Activated CD8-positive, alpha-beta memory T cell treated with anti-CD3 and anti-CD28 coated beads for 48 hours (primary cell): ENCODE measurements at regions not wholly inside any gene's neighbourhood (a gene's known extent, or its start where the extent isn't known, plus 50 kb on each side); places are given as distances from the start of the nearest gene placed in this dataset.

ENCODE experiments used
- DNase-seq, 3 experiments: peaks; one replicate each; pipeline ENCODE4 v3.0.0-alpha.2; 2020; ENCODE audit warnings: low read depth in 2 of 3, low spot score in 2 of 3

- no peak for DNase-seq
Observed at GRCh38 chr9:106697390-106697749, 165.6 kb upstream of the ZNF462 start.

- DNase-seq: no peak
Observed at GRCh38 chr9:106697750-106698502, 165.0 kb upstream of the ZNF462 start.

- DNase-seq: no peak
Observed at GRCh38 chr9:106700676-106701075, 162.3 kb upstream of the ZNF462 start.

GRCh38 chr9:106701611-106702010, 161.4 kb upstream of the ZNF462 start:
- DNase-seq: no peak

DNA sequence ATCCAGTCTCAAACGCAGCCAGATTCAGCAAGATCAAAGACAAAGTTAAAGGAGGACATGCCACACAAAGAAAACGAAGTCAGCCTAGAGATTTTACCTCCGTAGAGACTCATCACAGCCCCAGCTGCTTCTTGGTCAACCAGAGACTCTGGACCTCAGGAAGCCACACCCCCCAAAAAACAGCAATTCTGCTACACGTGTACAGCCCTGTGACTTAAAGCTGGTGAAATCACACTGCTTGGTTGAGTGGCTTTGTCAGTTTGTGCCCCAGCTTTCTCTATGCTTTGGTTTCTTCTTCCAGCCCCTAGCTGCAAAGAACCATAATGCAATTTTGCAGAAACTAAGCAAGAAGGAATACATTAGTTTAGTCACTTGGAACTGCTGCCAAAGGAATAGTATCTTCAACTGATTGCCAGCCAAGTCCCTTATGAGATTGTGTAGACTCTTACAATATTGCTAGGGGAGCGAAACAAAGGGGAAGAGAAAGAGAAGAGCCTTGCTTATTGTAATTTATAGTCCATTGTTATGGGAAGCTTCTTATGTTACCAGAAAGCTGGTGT, 158.8 kb upstream of the ZNF462 start:
- no peak for DNase-seq

DNA sequence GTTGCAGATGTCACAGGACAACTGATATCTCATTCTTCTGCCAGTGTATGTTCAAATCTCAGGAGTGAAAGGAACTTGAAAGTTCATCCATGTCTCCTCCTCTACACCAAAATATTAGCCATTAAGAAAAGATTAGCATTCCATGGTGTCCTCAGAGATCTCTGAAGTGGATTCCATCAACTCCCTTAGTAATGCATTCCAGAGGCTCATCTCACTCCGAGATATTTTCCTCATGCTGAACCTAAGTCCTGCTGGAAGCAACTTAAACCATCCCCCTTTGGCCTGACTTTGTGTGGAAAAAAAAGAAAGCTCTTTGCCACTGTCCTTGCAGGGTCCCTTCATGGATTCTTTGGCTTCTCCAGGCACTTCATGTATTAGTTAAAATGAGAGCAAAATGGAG, 155.7 kb upstream of the ZNF462 start:
- DNase-seq: no peak

- DNase-seq: no peak
Observed at GRCh38 chr9:106707738-106708474, 155.1 kb upstream of the ZNF462 start.

- no peak for DNase-seq
Observed at GRCh38 chr9:106708475-106709146, 154.4 kb upstream of the ZNF462 start.

GRCh38 chr9:106712279-106712678, 150.7 kb upstream of the ZNF462 start:
- DNase-seq: no peak

DNA sequence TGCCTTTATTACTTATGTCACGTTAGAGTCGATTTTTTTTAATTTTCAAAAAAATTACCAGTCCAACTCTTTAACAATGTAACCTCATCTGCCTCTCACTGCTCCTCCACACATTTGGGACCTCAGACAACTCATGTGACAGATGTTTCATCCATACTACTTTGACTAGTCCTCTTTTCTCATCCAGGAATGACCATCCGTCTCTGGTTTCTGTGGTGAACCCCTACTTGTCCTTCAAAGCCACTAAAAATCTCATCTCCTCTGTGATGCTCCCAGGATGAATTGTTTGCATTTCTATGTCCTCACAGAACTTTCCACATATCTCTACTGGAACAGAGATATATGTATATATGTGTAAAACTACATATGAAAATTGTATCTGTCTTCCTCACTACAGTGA, 149.8 kb upstream of the ZNF462 start:
- no peak for DNase-seq

- DNase-seq: no peak
Observed at GRCh38 chr9:106716820-106717219, 146.1 kb upstream of the ZNF462 start.

GRCh38 chr9:106717686-106718085, 145.3 kb upstream of the ZNF462 start:
- no peak for DNase-seq

- DNase-seq: no peak
Observed at GRCh38 chr9:106718936-106719335, 144.0 kb upstream of the ZNF462 start.

DNA sequence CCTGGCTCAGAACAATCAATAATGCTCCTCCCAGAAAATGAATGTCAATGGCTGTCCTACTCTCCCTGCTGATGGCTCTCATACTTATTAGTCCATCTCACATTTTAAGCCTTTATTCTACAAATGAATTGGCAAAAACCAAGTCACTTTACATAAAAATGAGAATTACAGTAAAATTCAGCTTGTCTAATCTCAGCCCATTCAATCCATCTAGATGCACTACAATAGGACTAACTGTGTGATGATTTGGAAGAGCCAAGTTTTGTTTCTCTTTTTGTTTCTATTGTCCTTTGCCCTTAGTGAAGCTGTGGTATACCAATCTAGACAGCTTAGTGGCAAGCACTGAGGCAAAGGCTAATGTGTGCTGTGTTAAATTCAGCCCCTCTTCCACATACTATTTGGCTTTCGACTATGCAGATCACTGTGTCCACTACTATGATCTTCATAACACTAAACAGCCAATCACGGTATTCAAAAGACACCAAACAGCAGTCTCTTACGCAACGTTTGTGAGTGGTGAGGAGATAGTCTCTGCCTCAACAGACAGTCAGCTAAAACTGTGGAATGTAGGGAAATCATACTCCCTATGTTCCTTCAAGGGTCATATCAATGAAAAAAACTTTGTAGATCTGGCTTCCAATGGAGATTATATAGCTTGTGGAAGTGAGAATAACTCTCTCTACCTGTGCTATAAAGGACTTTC, 140.8 kb upstream of the ZNF462 start:
- no peak for DNase-seq

GRCh38 chr9:106723926-106724325, 139.0 kb upstream of the ZNF462 start:
- no peak for DNase-seq

DNA sequence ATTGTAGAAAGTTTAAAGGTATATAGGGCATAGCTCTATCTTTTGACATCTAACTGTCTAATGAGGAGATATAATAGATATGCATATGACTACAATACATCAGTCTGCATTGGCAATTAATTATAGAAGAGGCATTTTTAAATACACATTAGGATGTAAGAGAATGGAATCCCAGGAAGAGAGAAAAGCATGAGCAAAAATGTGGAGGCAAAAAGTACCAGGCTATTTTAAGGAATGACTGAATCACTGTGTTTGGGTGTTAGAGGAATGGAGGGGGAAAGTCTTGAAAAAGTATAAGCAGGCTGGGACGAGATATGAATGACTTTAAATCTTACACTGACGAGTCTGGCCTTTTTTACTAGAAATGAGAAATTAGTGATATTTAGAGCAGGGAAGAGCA, 138.4 kb upstream of the ZNF462 start:
- no peak for DNase-seq

- no peak for DNase-seq
Observed at GRCh38 chr9:106726070-106726815, 136.7 kb upstream of the ZNF462 start.

GRCh38 chr9:106727969-106728368, 135.0 kb upstream of the ZNF462 start:
- DNase-seq: no peak

GRCh38 chr9:106728860-106729259, 134.1 kb upstream of the ZNF462 start:
- DNase-seq: no peak

GRCh38 chr9:106731910-106732309, 131.1 kb upstream of the ZNF462 start:
- no peak for DNase-seq
